Retina (tissue), 1 donor: ENCODE measurements at regions not wholly inside any gene's neighbourhood (a gene's known extent, or its start where the extent isn't known, plus 50 kb on each side); places are given as distances from the start of the nearest gene placed in this dataset.
"Not testable (repeated sequence)": the region's sequence is repeated elsewhere in the genome, so short reads cannot be mapped to it uniquely, and the experiment has no call there.

Experiments used
- DNase-seq: peaks from one replicate; pipeline ENCODE4 v3.0.0-alpha.2; 2016

- no peak for DNase-seq
Observed at GRCh38 chr6:12527339-12527738, 189.2 kb upstream of the PHACTR1 start.

GRCh38 chr6:12528136-12528535, 188.4 kb upstream of the PHACTR1 start:
- no peak for DNase-seq

- peak; percentile 32 for DNase-seq
Observed at GRCh38 chr6:12528581-12529363, 187.8 kb upstream of the PHACTR1 start.

GRCh38 chr6:12529364-12530019, 187.1 kb upstream of the PHACTR1 start:
- no peak for DNase-seq

- DNase-seq, result no peak
Observed at GRCh38 chr6:12530345-12530744, 186.2 kb upstream of the PHACTR1 start.

- DNase-seq, result no peak
Observed at GRCh38 chr6:12533586-12533985, 183.0 kb upstream of the PHACTR1 start.

GRCh38 chr6:12534069-12534853, 182.3 kb upstream of the PHACTR1 start:
- no peak for DNase-seq

- no peak for DNase-seq
Observed at GRCh38 chr6:12535586-12536314, 180.8 kb upstream of the PHACTR1 start.

- DNase-seq, result no peak
Observed at GRCh38 chr6:12536416-12536815, 180.2 kb upstream of the PHACTR1 start.

- DNase-seq, result no peak
Observed at GRCh38 chr6:12537389-12537788, 179.2 kb upstream of the PHACTR1 start.

GRCh38 chr6:12538881-12539357, 177.6 kb upstream of the PHACTR1 start:
- no peak for DNase-seq

GRCh38 chr6:12542319-12543115, 174.1 kb upstream of the PHACTR1 start:
- DNase-seq, result not testable (repeated sequence)

GRCh38 chr6:12543953-12544352, 172.6 kb upstream of the PHACTR1 start:
- DNase-seq, result no peak

- DNase-seq, result no peak
Observed at GRCh38 chr6:12544821-12545565, 171.6 kb upstream of the PHACTR1 start.

- DNase-seq, result no peak
Observed at GRCh38 chr6:12545619-12546409, 170.8 kb upstream of the PHACTR1 start.

GRCh38 chr6:12546410-12547002, 170.1 kb upstream of the PHACTR1 start:
- no peak for DNase-seq

- no peak for DNase-seq
Observed at GRCh38 chr6:12548526-12548925, 168.0 kb upstream of the PHACTR1 start.

GRCh38 chr6:12549445-12549844, 167.1 kb upstream of the PHACTR1 start:
- DNase-seq, result not testable (repeated sequence)

GRCh38 chr6:12554820-12555219, 161.7 kb upstream of the PHACTR1 start:
- not testable (repeated sequence) for DNase-seq

GRCh38 chr6:12555267-12555666, 161.3 kb upstream of the PHACTR1 start:
- no peak for DNase-seq
